ENCODE measurements at regions not wholly inside any gene's neighbourhood (a gene's known extent, or its start where the extent isn't known, plus 50 kb on each side); places are given as distances from the start of the nearest gene placed in this dataset.

DNA sequence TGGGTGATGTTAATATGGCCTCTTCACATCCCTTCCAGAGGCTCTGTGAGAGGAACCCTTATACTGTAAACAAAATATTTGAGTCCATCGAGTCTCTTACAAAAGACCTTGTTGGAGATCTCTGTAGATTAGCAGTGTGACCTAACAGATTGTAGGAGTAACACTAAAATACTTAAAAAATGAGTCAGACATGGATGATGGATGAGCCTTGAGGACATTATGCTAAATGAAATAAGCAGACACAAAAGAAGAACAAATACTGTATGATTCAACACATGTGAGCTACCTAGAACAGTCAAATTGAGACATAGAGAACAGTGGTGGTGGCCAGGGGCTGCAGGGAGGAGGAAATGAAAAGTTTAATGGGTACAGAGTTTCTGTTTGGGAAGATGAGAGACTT lies 152.2 kb upstream of the UBL3 start:
- no peaks in the 10 kb centered on the region for H3K9me3 Mint-ChIP-seq
- ATAC-seq (ENCODE audit: low read depth in 2 of 2) (no peak), DNase-seq (no peak)
- no peak overlapping the region for H3K4me3 Mint-ChIP-seq
- no peaks in the 10 kb centered on the region for H3K36me3 Mint-ChIP-seq
- H3K4me1 Mint-ChIP-seq: no peaks in the 10 kb centered on the region
- H3K27ac Mint-ChIP-seq: no peak overlapping the region
- peaks cover 9 to 25% (median 18%) of the 10 kb centered on the region in 3 donors for H3K27me3 Mint-ChIP-seq

DNA sequence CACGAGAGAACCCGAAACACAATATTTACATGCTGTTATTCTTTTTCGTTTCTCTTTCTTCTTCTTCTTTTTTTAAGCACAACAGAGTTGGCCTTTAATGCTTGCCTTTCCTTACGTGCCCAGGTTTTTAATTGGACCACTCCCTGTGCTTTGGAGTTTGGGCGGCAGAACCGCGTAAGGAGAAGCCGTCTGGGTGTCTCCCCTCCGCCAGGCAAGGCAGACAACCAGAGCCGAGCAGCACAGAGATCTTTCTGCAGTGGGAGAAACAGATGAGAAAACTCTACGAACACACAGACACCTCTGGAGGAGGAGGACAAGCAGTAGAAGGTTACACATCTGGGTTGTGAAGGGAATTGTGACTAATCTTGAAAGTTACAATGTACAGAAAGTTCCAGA lies 150.0 kb upstream of the UBL3 start:
- ATAC-seq (ENCODE audit: low read depth in 2 of 2) (no peak), DNase-seq (no peak)
- H3K4me3 Mint-ChIP-seq: no peak overlapping the region
- H3K36me3 Mint-ChIP-seq: no peaks in the 10 kb centered on the region
- no peaks in the 10 kb centered on the region for H3K4me1 Mint-ChIP-seq
- H3K27me3 Mint-ChIP-seq: peaks cover 7 to 14% (median 12%) of the 10 kb centered on the region in 3 donors
- H3K27ac Mint-ChIP-seq: no peak overlapping the region
- H3K9me3 Mint-ChIP-seq: no peaks in the 10 kb centered on the region

GRCh38 chr13:29999492-30000369 lies 149.3 kb upstream of the UBL3 start:
- Mint-ChIP-seq H3K27me3 (peaks cover under 1 to 8% (median 6%) of the 10 kb centered on the region in 3 donors), H3K27ac (peak overlapping the region in 1 of 6 donors; percentile 25), H3K9me3 (no peaks in the 10 kb centered on the region), H3K36me3 (no peaks in the 10 kb centered on the region), H3K4me3 (no peak overlapping the region), H3K4me1 (no peaks in the 10 kb centered on the region)
- DNase-seq (no peak), ATAC-seq (ENCODE audit: low read depth in 2 of 2) (no peak)

DNA sequence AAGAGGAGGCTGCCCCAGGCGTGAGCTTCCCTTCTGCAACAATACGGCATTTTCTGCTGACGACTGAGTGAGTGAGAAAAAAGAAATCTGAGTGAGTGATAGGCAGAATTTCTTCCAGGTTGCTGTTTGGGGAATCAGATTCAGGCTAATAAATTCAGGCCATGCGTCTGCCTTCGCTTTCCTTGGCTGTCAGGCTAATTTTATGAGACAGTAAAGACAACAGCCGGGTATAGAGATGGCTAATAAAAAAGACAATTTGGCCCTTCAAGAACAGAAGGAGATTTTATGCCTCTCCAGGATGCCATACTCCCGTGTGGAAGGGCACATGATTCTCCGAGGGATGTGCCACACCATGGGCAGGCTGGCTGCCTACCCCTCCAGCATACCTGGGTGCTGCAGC lies 145.9 kb upstream of the UBL3 start:
- Mint-ChIP-seq H3K9me3 (no peaks in the 10 kb centered on the region), H3K4me3 (no peak overlapping the region), H3K27me3 (peaks cover 0 to 11% (median 3%) of the 10 kb centered on the region in 3 donors), H3K27ac (no peak overlapping the region), H3K36me3 (no peaks in the 10 kb centered on the region), H3K4me1 (no peaks in the 10 kb centered on the region)
- DNase-seq (no peak), ATAC-seq (ENCODE audit: low read depth in 2 of 2) (no peak)

DNA sequence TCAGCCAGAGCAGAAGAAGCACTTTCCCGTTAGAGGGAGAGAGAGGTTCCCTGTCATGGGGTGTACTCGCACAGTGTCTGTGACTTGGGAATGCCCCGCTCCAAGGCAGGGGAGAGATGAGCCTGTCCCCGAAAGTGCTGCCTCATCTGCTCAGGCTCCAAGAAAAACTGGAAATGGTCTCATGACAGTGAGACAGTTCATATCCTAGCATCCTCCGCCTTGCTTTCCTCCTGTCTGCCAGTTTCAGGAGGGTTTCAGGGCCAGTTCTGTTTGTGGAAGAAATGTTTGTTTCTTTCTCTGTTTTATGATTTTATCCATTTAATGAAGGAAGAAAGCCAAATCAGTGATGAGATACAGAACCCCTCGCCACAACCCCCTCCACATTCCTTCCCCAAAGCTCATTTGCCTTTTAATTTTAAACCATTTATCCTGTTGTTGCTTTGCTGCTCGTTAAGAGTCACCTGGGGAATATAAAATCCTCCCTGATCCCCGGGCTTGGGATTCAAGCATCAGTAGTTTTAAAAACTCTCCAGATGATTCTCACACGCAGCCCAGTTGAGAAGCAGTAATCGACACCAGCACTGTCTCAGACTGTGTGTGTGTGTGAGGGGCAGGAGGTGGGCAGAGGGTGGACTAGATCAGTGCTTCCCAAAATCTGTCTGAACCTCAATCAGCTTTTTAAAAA lies 144.6 kb upstream of the UBL3 start:
- Mint-ChIP-seq H3K4me3 (no peak overlapping the region), H3K4me1 (no peaks in the 10 kb centered on the region), H3K27ac (no peak overlapping the region), H3K27me3 (peaks cover 0 to 11% (median 3%) of the 10 kb centered on the region in 3 donors), H3K36me3 (no peaks in the 10 kb centered on the region), H3K9me3 (no peaks in the 10 kb centered on the region)
- DNase-seq (no peak), ATAC-seq (ENCODE audit: low read depth in 2 of 2) (no peak)

- H3K9me3 Mint-ChIP-seq: peaks cover 0 to 6% (median 0%) of the 10 kb centered on the region in 7 donors
- peaks cover 0 to 11% (median 6%) of the 10 kb centered on the region in 3 donors for H3K27me3 Mint-ChIP-seq
- ATAC-seq (ENCODE audit: low read depth in 2 of 2) (no peak), DNase-seq (no peak)
- no peak overlapping the region for H3K27ac Mint-ChIP-seq
- no peaks in the 10 kb centered on the region for H3K36me3 Mint-ChIP-seq
- no peaks in the 10 kb centered on the region for H3K4me1 Mint-ChIP-seq
- H3K4me3 Mint-ChIP-seq: no peak overlapping the region
Measured at GRCh38 chr13:29993716-29994488, 143.5 kb upstream of the UBL3 start.

- H3K9me3 Mint-ChIP-seq: peaks cover 1 to 12% (median 3%) of the 10 kb centered on the region in 7 donors
- DNase-seq (no peak), ATAC-seq (ENCODE audit: low read depth in 2 of 2) (no peak)
- no peak overlapping the region for H3K4me3 Mint-ChIP-seq
- H3K27me3 Mint-ChIP-seq: peaks cover 0 to 13% (median 11%) of the 10 kb centered on the region in 3 donors
- no peaks in the 10 kb centered on the region for H3K4me1 Mint-ChIP-seq
- peaks cover 3 to 6% of the 10 kb centered on the region in 2 donors for H3K36me3 Mint-ChIP-seq
- H3K27ac Mint-ChIP-seq: no peak overlapping the region
Measured at GRCh38 chr13:29993196-29993595, 142.8 kb upstream of the UBL3 start.

- DNase-seq (no peak), ATAC-seq (ENCODE audit: low read depth in 2 of 2) (no peak)
- H3K27me3 Mint-ChIP-seq: peaks cover 0 to 24% (median 19%) of the 10 kb centered on the region in 3 donors
- H3K4me3 Mint-ChIP-seq: no peak overlapping the region
- H3K36me3 Mint-ChIP-seq: peaks cover 4 to 23% of the 10 kb centered on the region in 2 donors
- no peak overlapping the region for H3K27ac Mint-ChIP-seq
- peaks cover 10 to 31% (median 20%) of the 10 kb centered on the region in 7 donors for H3K9me3 Mint-ChIP-seq
- H3K4me1 Mint-ChIP-seq: no peaks in the 10 kb centered on the region
Measured at GRCh38 chr13:29991343-29991742, 140.9 kb upstream of the UBL3 start.

- DNase-seq: no peak
- H3K4me3 Mint-ChIP-seq: no peak overlapping the region
- no peak for ATAC-seq (ENCODE audit: low read depth in 2 of 2)
- H3K4me1 Mint-ChIP-seq: no peaks in the 10 kb centered on the region
- no peak overlapping the region for H3K27ac Mint-ChIP-seq
- H3K36me3 Mint-ChIP-seq: peaks cover 4 to 23% of the 10 kb centered on the region in 2 donors
- H3K27me3 Mint-ChIP-seq: peaks cover 6 to 38% (median 20%) of the 10 kb centered on the region in 3 donors
- peaks cover 12 to 45% (median 30%) of the 10 kb centered on the region in 7 donors for H3K9me3 Mint-ChIP-seq
Measured at GRCh38 chr13:29987340-29987739, 136.9 kb upstream of the UBL3 start.

DNA sequence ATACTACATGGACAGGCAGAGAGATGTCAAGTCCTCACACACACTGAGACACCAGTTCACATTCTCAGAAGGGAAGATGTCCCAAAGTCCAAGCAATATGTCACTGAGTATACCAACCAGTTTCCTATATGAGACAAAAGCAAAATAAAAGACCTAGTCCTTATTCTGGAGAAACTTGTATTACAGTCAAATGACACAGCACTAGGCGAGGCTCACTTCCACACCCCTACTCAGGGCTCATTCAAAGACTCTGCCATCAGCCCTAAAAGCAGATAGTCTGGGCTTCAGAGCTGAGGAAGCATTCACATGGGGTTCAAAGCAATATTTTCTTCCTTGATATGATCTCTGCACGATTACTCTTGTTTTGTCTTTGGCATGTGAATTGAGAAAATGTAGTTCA lies 129.9 kb upstream of the UBL3 start:
- Mint-ChIP-seq H3K9me3 (peaks cover 0 to 21% (median 6%) of the 10 kb centered on the region in 7 donors), H3K27me3 (peaks cover 2 to 11% (median 5%) of the 10 kb centered on the region in 3 donors), H3K4me3 (no peak overlapping the region), H3K27ac (no peak overlapping the region), H3K4me1 (no peaks in the 10 kb centered on the region), H3K36me3 (no peaks in the 10 kb centered on the region)
- no peak for DNase-seq
- no peak for ATAC-seq (ENCODE audit: low read depth in 2 of 2)

GRCh38 chr13:29978211-29978610 lies 127.8 kb upstream of the UBL3 start:
- Mint-ChIP-seq H3K27ac (no peak overlapping the region), H3K4me1 (no peaks in the 10 kb centered on the region), H3K9me3 (peaks cover 0 to 21% (median 6%) of the 10 kb centered on the region in 7 donors), H3K4me3 (no peak overlapping the region), H3K36me3 (no peaks in the 10 kb centered on the region), H3K27me3 (no peaks in the 10 kb centered on the region)
- DNase-seq: no peak
- no peak for ATAC-seq (ENCODE audit: low read depth in 2 of 2)

DNA sequence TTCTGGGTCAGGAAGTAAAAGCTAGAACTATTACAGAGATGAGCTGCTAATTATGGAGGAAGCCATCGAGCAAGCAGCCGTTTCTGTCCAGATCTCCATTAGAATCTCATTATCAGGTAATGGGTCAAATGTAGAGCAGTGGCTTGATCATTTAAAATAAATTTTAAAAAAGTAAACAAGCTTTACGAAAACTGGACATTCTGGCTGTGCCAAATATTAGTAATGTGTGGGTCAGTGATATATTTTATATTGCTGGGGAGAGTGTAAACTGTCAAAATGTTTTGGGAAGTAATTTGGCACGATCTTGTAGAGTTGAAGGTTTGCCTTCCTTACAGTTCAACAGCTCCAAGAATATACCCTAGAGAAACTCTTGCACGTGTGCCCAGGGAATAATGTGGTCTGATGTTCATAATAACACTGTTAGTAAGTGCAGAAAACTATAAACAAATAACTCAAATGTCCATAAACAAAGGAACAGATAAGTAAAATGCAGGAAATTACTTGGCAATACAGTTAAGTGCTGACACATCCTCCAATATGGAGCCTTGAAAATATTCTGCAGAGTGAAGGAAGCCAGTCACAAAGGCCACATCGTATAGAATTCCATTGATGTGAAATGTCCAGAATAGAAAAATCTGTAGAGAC lies 127.2 kb upstream of the UBL3 start:
- Mint-ChIP-seq H3K9me3 (peaks cover 0 to 15% (median 5%) of the 10 kb centered on the region in 7 donors), H3K4me3 (no peak overlapping the region), H3K27ac (no peak overlapping the region), H3K36me3 (no peaks in the 10 kb centered on the region), H3K4me1 (no peaks in the 10 kb centered on the region), H3K27me3 (no peaks in the 10 kb centered on the region)
- ATAC-seq (ENCODE audit: low read depth in 2 of 2): no peak
- no peak for DNase-seq

GRCh38 chr13:29976535-29976934 lies 126.1 kb upstream of the UBL3 start:
- Mint-ChIP-seq H3K36me3 (no peaks in the 10 kb centered on the region), H3K9me3 (peaks cover 0 to 4% (median 2%) of the 10 kb centered on the region in 7 donors), H3K27me3 (no peaks in the 10 kb centered on the region), H3K4me3 (no peak overlapping the region), H3K27ac (peak overlapping the region in 1 of 6 donors; percentile 71), H3K4me1 (no peaks in the 10 kb centered on the region)
- no peak for ATAC-seq (ENCODE audit: low read depth in 2 of 2)
- DNase-seq: no peak

All from naive B cell (primary cell).